ENCODE measurements at regions not wholly inside any gene's neighbourhood (a gene's known extent, or its start where the extent isn't known, plus 50 kb on each side); places are given as distances from the start of the nearest gene placed in this dataset.

GRCh38 chr2:64289251-64289650, 145.0 kb upstream of the PELI1 start:
- ChIA-PET CTCF (interaction anchor here (1.0 kb wide), 1 partner anchor 23 kb away, joined by 5 read pairs; no protein-coding TSS in a partner anchor), POLR2A (no interaction called here)
- TF ChIP-seq CTCF (IDR thresholded peaks at IDR 0.05; ENCODE audit: insufficient read depth, low read depth, low read length), result no peak
- H3K36me3 ChIP-seq (ENCODE audit: control insufficient read depth, insufficient read depth, low read length), result no peaks in the 10 kb centered on the region
- no peak for DNase-seq (ENCODE audit: low read depth)
- no peaks in the 10 kb centered on the region for H3K27me3 ChIP-seq (ENCODE audit: control insufficient read depth, insufficient read depth, low read length)
- no peak overlapping the region for H3K4me3 ChIP-seq (ENCODE audit: low read depth, low read length)

GRCh38 chr2:64289737-64290136, 145.5 kb upstream of the PELI1 start:
- no peaks in the 10 kb centered on the region for H3K36me3 ChIP-seq (ENCODE audit: control insufficient read depth, insufficient read depth, low read length)
- no peaks in the 10 kb centered on the region for H3K27me3 ChIP-seq (ENCODE audit: control insufficient read depth, insufficient read depth, low read length)
- TF ChIP-seq CTCF (IDR thresholded peaks at IDR 0.05; ENCODE audit: insufficient read depth, low read depth, low read length), result no peak
- no peak for DNase-seq (ENCODE audit: low read depth)
- POLR2A ChIA-PET, result no interaction called here
- H3K4me3 ChIP-seq (ENCODE audit: low read depth, low read length), result no peak overlapping the region
- CTCF ChIA-PET, result interaction anchor here (1.0 kb wide), 1 partner anchor 23 kb away, joined by 5 read pairs; no protein-coding TSS in a partner anchor

GRCh38 chr2:64291181-64291580, 147.0 kb upstream of the PELI1 start:
- Histone ChIP-seq H3K4me3 (ENCODE audit: low read depth, low read length) (no peak overlapping the region), H3K36me3 (ENCODE audit: control insufficient read depth, insufficient read depth, low read length) (no peaks in the 10 kb centered on the region), H3K27me3 (ENCODE audit: control insufficient read depth, insufficient read depth, low read length) (peaks cover 7% of the 10 kb centered on the region; the same call in 1 of the 2 replicates)
- POLR2A ChIA-PET, result no interaction called here
- no peak for DNase-seq (ENCODE audit: low read depth)
- CTCF ChIA-PET, result no interaction called here
- no peak for TF ChIP-seq CTCF (IDR thresholded peaks at IDR 0.05; ENCODE audit: insufficient read depth, low read depth, low read length)

GRCh38 chr2:64295326-64296139, 151.3 kb upstream of the PELI1 start:
- ChIA-PET CTCF (interaction anchor here (0.6 to 0.7 kb wide), 2 partner anchors 27 to 1736 kb away, joined by 3 read pairs; no protein-coding TSS in a partner anchor), POLR2A (interaction anchor here (0.5 to 0.9 kb wide), 3 partner anchors 33 to 932 kb away, joined by 3 to 14 read pairs (median 8); partner anchors contain the start of gene ACTR2)
- Histone ChIP-seq H3K4me3 (ENCODE audit: low read depth, low read length) (no peak overlapping the region), H3K36me3 (ENCODE audit: control insufficient read depth, insufficient read depth, low read length) (no peaks in the 10 kb centered on the region), H3K27me3 (ENCODE audit: control insufficient read depth, insufficient read depth, low read length) (peaks cover 11% of the 10 kb centered on the region)
- TF ChIP-seq CTCF (IDR thresholded peaks at IDR 0.05; ENCODE audit: insufficient read depth, low read depth, low read length), result no peak
- DNase-seq (ENCODE audit: low read depth), result no peak

GRCh38 chr2:64296140-64296480, 151.9 kb upstream of the PELI1 start:
- ChIA-PET CTCF (interaction anchor here (0.7 kb wide), 1 partner anchor 1736 kb away, joined by 3 read pairs; no protein-coding TSS in a partner anchor), POLR2A (interaction anchor here (0.5 to 0.6 kb wide), 2 partner anchors 19 to 33 kb away, joined by 3 read pairs; no protein-coding TSS in a partner anchor)
- TF ChIP-seq CTCF (IDR thresholded peaks at IDR 0.05; ENCODE audit: insufficient read depth, low read depth, low read length), result no peak
- Histone ChIP-seq H3K36me3 (ENCODE audit: control insufficient read depth, insufficient read depth, low read length) (no peaks in the 10 kb centered on the region), H3K4me3 (ENCODE audit: low read depth, low read length) (no peak overlapping the region), H3K27me3 (ENCODE audit: control insufficient read depth, insufficient read depth, low read length) (peaks cover 11% of the 10 kb centered on the region)
- no peak for DNase-seq (ENCODE audit: low read depth)
